DND-41 (cell line): ENCODE measurements at regions not wholly inside any gene's neighbourhood (a gene's known extent, or its start where the extent isn't known, plus 50 kb on each side); places are given as distances from the start of the nearest gene placed in this dataset.
A peak's percentile ranks its signal among the peaks of the same experiment; 100 is the strongest.

Experiments used
- ATAC-seq: fragments of 200-7000 bp; cut with Tn5 transposase; 3 replicates; pipeline ENCODE4 v1.9.1; 2021; ENCODE audit warnings: low read depth; ENCODE audit not compliant: insufficient read depth
- DNase-seq: peaks from one replicate; pipeline ENCODE4 v3.0.0-alpha.2; 2020
- H2AFZ ChIP-seq: 2 replicates; pipeline ENCODE4 v1.6.0; 2012; ENCODE audit warnings: low read depth, low read length
- H3K27ac ChIP-seq: 2 replicates; pipeline ENCODE4 v1.5.1; 2012; ENCODE audit warnings: low read length, inconsistent platforms
- H3K27me3 ChIP-seq: fragments of 200-600 bp; sonication (generic); 2 replicates; pipeline ENCODE4 v1.6.0; 2012; ENCODE audit warnings: low read length, mild to moderate bottlenecking, inconsistent platforms; ENCODE audit not compliant: insufficient read depth, poor library complexity
- H3K36me3 ChIP-seq: 2 replicates; pipeline ENCODE4 v1.5.1; 2012; ENCODE audit warnings: low read length, inconsistent platforms; ENCODE audit not compliant: insufficient read depth
- H3K4me1 ChIP-seq: 2 replicates; pipeline ENCODE4 v1.5.1; 2012; ENCODE audit warnings: mild to moderate bottlenecking, low read length; ENCODE audit not compliant: insufficient read depth
- H3K4me2 ChIP-seq: 2 replicates; pipeline ENCODE4 v1.6.0; 2012; ENCODE audit warnings: mild to moderate bottlenecking, moderate library complexity, low read length, inconsistent platforms; ENCODE audit not compliant: insufficient read depth
- H3K4me3 ChIP-seq, 2 experiments: fragments of 200-600 bp in 1 of 2; shearing (Covaris generic) in 1 of 2; 2 replicates each; pipeline ENCODE4 v1.5.1; 2012 to 2016; ENCODE audit warnings: inconsistent platforms in 2 of 2, low read length in 2 of 2, mild to moderate bottlenecking in 2 of 2, low read depth in 1 of 2, moderate library complexity in 1 of 2
- H3K79me2 ChIP-seq: 2 replicates; pipeline ENCODE4 v1.6.0; 2012; ENCODE audit warnings: low read length, inconsistent platforms; ENCODE audit not compliant: insufficient read depth
- H3K9ac ChIP-seq: 2 replicates; pipeline ENCODE4 v1.6.0; 2012; ENCODE audit warnings: low read depth, mild to moderate bottlenecking, inconsistent platforms, low read length, moderate library complexity
- H3K9me3 ChIP-seq: 2 replicates; pipeline ENCODE4 v1.5.1; 2012; ENCODE audit warnings: low read length, moderate library complexity, mild to moderate bottlenecking, inconsistent platforms; ENCODE audit not compliant: insufficient read depth, severe bottlenecking
- H4K20me1 ChIP-seq: 2 replicates; pipeline ENCODE4 v1.6.0; 2012; ENCODE audit warnings: low read length; ENCODE audit not compliant: insufficient read depth
- CTCF ChIP-seq: IDR thresholded peaks from 2 replicates; pipeline ENCODE4 v1.5.1; 2012; ENCODE audit warnings: borderline replicate concordance, low read length, moderate library complexity, mild to moderate bottlenecking; ENCODE audit not compliant: poor library complexity, severe bottlenecking; ENCODE audit errors: extremely low read depth
- EZH2 ChIP-seq: IDR thresholded peaks from 3 replicates; pipeline ENCODE4 v1.6.1; 2012; ENCODE audit warnings: borderline replicate concordance, low read depth, mild to moderate bottlenecking, moderate library complexity, low read length, inconsistent platforms; ENCODE audit not compliant: severe bottlenecking

GRCh38 chr20:20849161-20849560 is 136.7 kb upstream of the RALGAPA2 start:
- ATAC-seq (no peak), DNase-seq (no peak)
- no peaks in the 10 kb centered on the region for H3K36me3 ChIP-seq
- no peak overlapping the region for H2AFZ ChIP-seq
- H3K4me2 ChIP-seq: no peak overlapping the region
- H3K27me3 ChIP-seq: peaks cover 8% of the 10 kb centered on the region
- H3K4me3 ChIP-seq: no peak overlapping the region
- H3K4me1 ChIP-seq: no peaks in the 10 kb centered on the region
- H3K79me2 ChIP-seq: no peaks in the 10 kb centered on the region
- TF ChIP-seq CTCF (no peak), EZH2 (no peak)
- H3K9me3 ChIP-seq: no peaks in the 10 kb centered on the region
- H3K27ac ChIP-seq: no peak overlapping the region
- no peaks in the 10 kb centered on the region for H4K20me1 ChIP-seq
- no peak overlapping the region for H3K9ac ChIP-seq

GRCh38 chr20:20847814-20848213 is 135.4 kb upstream of the RALGAPA2 start:
- DNase-seq: no peak
- H3K9ac ChIP-seq: no peak overlapping the region
- H3K4me2 ChIP-seq: no peak overlapping the region
- ATAC-seq: no peak
- no peak for TF ChIP-seq EZH2
- no peak for TF ChIP-seq CTCF
- no peak overlapping the region for H3K4me3 ChIP-seq
- no peak overlapping the region for H2AFZ ChIP-seq
- H3K4me1 ChIP-seq: no peaks in the 10 kb centered on the region
- H3K9me3 ChIP-seq: no peaks in the 10 kb centered on the region
- H4K20me1 ChIP-seq: no peaks in the 10 kb centered on the region
- H3K79me2 ChIP-seq: no peaks in the 10 kb centered on the region
- H3K27ac ChIP-seq: no peak overlapping the region
- H3K36me3 ChIP-seq: no peaks in the 10 kb centered on the region
- H3K27me3 ChIP-seq: peaks cover 7% of the 10 kb centered on the region

DNA sequence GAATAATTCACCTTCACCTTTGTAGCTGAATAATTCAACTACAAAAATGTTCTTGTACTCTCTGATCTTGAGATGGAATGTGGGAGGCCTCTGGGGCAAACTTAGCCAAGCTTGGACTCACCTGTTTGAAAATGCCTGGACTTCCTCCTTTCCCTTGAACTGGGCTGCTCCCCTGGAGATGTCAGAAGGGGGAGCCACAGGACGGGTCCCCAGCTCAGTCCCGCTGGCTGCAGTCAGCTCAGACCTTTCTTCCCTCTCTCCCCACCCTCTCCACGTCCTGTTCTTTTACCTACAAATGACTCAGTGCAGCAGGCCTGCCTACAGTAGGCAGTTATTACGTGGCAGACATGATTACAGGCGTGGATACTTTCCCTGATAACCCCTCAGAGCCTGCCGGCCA is 131.5 kb upstream of the RALGAPA2 start:
- peaks cover 7% of the 10 kb centered on the region for H3K27me3 ChIP-seq
- no peaks in the 10 kb centered on the region for H3K9me3 ChIP-seq
- H3K4me1 ChIP-seq: no peaks in the 10 kb centered on the region
- H4K20me1 ChIP-seq: no peaks in the 10 kb centered on the region
- ATAC-seq (no peak), DNase-seq (no peak)
- TF ChIP-seq CTCF: no peak
- H3K36me3 ChIP-seq: no peaks in the 10 kb centered on the region
- H3K9ac ChIP-seq: no peak overlapping the region
- peak overlapping the region; percentile 41; the same call in 1 of the 2 replicates for H2AFZ ChIP-seq
- H3K27ac ChIP-seq: no peak overlapping the region
- H3K79me2 ChIP-seq: no peaks in the 10 kb centered on the region
- no peak overlapping the region for H3K4me3 ChIP-seq
- H3K4me2 ChIP-seq: no peak overlapping the region

DNA sequence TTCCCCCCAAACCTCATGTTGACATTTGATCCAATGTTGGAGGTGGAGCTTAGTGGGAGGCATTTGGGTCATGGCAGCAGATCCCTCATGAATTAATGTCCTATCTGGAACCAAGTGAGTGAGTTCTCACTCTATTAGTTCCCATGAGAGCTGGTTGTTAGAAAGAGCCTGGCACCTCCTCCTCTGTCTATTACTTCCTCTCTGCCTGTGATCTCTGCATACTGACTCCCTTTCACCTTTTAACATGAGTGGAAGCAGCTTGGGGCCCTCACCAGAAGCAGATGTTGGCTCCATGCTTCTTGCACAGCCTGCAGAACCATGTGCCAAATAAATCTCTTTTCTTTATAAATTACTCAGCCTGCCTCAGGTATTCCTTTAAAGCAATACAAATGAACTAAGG is 127.3 kb upstream of the RALGAPA2 start:
- no peak for DNase-seq
- ATAC-seq: no peak
- H3K9ac ChIP-seq: no peak overlapping the region
- H3K36me3 ChIP-seq: no peaks in the 10 kb centered on the region
- no peaks in the 10 kb centered on the region for H4K20me1 ChIP-seq
- peaks cover 4% of the 10 kb centered on the region for H3K27me3 ChIP-seq
- no peaks in the 10 kb centered on the region for H3K9me3 ChIP-seq
- no peaks in the 10 kb centered on the region for H3K4me1 ChIP-seq
- TF ChIP-seq EZH2: no peak
- TF ChIP-seq CTCF: no peak
- no peak overlapping the region for H3K4me3 ChIP-seq
- no peak overlapping the region for H3K27ac ChIP-seq
- H2AFZ ChIP-seq: no peak overlapping the region
- no peak overlapping the region for H3K4me2 ChIP-seq
- H3K79me2 ChIP-seq: no peaks in the 10 kb centered on the region
